Posterior vena cava (tissue), 2 donors: ENCODE measurements at regions not wholly inside any gene's neighbourhood (a gene's known extent, or its start where the extent isn't known, plus 50 kb on each side); places are given as distances from the start of the nearest gene placed in this dataset.

Source experiments
- DNase-seq: peaks from one replicate; pipeline ENCODE4 v3.0.0-alpha.2; 2020; ENCODE audit warnings: low spot score
- intact Hi-C, 2 donors: fragments of 100-400 bp; cut with DNase I; formaldehyde crosslinking; loops; one replicate each; pipeline versions ENCODE4 v1.14.1 to v1.14.2; 2022 to 2023
- donor health status: DM: yes; HTN: yes; CAD: no.
- donor health status: DM: yes; HTN: yes; CAD: no.

GRCh38 chr5:67395790-67396418 lies 199.3 kb upstream of the CD180 start:
- no peak for DNase-seq
- intact Hi-C loops: no loop called here

DNA sequence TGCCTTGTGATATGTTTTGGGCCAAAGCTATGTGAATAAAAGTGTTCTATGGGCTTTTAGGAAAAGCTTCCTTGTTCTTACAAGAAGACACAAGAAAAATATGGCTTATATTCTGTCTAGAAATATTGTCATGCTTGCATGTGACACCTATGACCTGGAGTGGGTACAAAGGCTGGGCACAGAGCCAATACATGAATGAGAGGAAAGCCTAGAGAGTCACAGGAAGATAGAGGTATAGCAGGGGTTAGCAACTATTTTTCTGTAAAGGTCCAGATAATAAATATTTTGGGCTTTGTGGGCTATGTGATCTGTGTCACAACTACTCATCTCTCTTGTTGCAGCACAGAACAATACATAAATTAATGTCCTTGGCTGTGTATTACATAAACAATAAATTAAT lies 196.6 kb upstream of the CD180 start:
- intact Hi-C loops: no loop called here
- no peak for DNase-seq

GRCh38 chr5:67390935-67391334 lies 194.3 kb upstream of the CD180 start:
- no peak for DNase-seq
- intact Hi-C loops: no loop called here

- no peak for DNase-seq
- intact Hi-C loops: no loop called here
Measured at GRCh38 chr5:67383451-67383850, 186.9 kb upstream of the CD180 start.

DNA sequence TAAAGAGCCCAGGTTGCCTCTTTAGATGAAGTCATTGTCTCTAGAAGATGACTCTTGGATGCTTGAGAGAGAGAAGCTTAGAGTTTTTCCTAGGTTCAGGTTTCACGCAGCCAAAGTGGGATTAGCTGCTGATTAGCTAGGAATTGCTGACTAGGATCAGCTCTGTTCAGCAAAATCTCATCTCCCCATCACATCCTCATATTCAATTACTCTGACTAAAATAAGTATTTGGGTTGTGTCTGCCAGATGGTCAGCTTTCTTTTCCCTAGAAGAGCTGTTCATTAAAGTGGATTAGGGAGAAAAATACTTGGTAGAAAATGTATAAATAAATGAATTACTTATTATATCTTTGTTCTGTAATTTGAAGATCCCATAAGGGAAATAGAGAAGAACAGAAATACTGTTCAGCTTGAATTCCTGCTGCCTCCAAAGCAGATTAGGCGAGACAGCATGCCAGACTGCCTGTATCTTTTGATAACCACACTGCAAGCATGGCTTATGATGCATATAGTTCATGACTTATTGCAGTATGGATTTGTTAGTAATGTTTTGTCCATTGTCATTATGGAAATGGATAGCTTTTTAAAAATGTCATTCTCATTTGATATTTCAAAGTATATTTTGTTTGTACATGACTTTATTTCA lies 184.8 kb upstream of the CD180 start:
- intact Hi-C loops: no loop called here
- no peak for DNase-seq

GRCh38 chr5:67380431-67380830 lies 183.8 kb upstream of the CD180 start:
- intact Hi-C loops: no loop called here
- no peak for DNase-seq

DNA sequence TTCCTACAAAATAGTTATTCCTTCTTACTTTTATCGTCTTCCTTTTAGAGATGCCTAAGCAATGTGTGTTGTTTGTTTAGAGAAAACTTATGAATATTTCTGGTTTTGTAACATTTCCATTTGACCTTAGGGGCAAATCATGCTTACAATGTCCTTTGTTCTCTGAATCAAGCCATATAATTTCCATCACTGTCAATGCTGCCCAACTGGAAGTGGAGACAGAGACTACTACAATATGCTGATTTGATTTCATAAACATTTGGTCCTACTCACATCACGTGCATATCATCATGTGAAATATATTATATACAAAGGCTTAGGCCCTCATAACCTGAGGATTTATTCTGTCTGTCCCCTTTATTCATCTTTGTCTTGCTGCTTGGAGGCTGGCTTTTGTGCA lies 183.2 kb upstream of the CD180 start:
- no peak for DNase-seq
- intact Hi-C loops: no loop called here

- no peak for DNase-seq
- intact Hi-C loops: no loop called here
Measured at GRCh38 chr5:67378256-67378655, 181.7 kb upstream of the CD180 start.

GRCh38 chr5:67377631-67378030 lies 181.0 kb upstream of the CD180 start:
- intact Hi-C loops: no loop called here
- no peak for DNase-seq

DNA sequence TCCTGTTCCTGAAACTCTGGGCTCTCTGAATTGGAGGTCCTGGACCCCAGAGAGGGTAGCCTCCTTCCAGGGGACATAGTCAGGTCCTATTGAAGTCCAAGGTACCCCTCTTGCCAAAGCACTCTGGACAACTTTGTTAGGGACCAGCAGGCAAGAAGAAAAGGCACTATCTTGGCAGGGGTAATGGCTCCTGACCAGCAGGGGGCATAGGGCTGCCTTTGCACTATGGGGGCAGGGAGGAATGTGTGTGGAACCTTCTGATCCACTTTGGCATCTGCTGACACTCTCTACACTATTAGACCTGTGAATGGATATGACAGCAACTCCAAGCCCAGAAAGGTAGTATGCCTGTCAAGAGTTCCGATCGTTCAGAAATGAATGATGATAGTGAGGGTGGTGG lies 179.0 kb upstream of the CD180 start:
- intact Hi-C loops: no loop called here
- DNase-seq: no peak

GRCh38 chr5:67374378-67374777 lies 177.8 kb upstream of the CD180 start:
- no peak for DNase-seq
- intact Hi-C loops: no loop called here

DNA sequence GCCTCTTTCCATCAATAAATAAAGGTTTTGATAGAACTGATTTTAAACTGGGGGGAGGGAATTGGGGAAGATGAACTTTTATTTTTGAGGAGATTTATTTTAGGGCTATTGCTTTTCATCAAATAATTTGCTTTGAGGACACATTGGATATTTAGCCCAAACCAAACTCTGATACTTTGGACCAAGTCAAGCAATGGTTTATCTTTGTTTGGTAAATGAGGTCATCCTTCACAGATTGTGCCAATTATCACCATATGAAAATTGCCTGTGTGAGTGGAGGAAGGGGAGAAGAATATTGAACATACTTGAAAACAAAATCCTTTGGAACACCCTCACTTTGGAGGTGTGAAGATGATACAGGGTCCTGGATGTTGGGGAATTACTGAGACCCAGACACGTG lies 176.9 kb upstream of the CD180 start:
- intact Hi-C loops: no loop called here
- DNase-seq: no peak

GRCh38 chr5:67372887-67373286 lies 176.3 kb upstream of the CD180 start:
- no peak for DNase-seq
- intact Hi-C loops: no loop called here

DNA sequence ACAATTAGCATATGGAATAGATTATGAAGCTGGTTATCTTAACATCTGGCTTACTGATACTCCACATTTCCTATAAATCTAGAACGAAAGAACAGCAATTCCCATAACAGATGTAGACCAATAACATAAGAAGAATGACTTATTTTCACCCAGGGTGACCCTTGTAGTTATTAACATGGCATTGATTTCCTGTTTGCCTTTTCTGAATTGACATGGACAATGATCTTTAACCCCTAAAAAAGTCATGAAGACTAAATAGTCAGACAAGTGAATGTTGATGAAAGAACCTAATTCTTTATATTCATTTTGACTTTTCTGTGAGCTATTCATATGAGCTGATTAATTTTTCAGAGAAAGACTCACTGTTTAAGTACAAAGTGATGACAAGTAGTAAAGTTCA lies 175.3 kb upstream of the CD180 start:
- intact Hi-C loops: no loop called here
- no peak for DNase-seq

DNA sequence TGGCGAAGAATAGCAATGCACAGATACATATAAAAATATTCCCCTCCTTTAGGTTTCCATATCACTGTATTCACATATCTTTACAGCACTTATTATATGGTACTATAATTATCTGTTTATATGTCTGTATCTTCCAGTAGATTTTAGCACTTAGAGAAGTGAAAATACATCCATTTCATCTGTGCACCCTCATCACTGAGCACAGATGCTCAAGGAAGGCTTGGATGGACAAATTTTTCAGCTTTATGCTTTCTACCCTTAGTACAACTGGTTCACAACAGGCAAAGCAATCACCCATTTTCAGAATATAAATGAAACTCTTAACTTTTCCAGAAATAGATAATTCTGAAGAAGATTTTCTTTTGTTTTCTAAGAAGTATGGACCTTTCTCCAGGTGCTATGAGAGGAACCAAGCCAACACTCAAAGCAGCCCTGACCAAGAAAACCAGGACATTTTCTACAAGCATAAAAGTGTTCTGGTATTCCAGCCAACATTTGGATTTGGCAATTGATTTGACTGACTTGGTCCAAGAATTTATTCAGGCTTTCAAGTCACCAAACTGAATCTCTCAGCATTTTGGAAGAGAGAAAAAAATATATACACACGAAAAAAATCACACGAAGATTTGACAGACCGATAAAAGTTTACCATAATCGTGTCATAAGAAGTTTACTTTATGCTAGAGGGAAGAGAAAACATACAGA lies 170.2 kb upstream of the CD180 start:
- DNase-seq: no peak
- intact Hi-C loops: no loop called here

DNA sequence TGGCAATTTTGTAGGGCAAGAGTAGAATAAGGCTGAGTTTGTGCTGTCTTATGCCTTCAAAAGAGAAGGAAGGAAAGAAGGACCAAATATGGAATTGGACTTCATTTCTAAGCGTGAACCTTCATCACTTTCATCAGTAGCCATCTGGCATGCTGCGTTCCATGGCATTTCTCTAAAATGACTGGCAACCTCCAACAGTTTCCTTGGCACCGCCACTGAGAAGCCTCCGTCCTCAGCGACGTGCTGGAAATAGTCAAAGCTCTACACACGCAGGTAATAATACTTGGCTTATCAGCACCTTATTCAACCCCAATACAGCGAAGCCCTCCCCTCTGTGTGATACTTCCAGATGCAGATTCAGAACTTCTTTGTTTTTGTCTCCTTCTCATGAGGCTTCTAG lies 169.7 kb upstream of the CD180 start:
- intact Hi-C loops: no loop called here
- DNase-seq: no peak

DNA sequence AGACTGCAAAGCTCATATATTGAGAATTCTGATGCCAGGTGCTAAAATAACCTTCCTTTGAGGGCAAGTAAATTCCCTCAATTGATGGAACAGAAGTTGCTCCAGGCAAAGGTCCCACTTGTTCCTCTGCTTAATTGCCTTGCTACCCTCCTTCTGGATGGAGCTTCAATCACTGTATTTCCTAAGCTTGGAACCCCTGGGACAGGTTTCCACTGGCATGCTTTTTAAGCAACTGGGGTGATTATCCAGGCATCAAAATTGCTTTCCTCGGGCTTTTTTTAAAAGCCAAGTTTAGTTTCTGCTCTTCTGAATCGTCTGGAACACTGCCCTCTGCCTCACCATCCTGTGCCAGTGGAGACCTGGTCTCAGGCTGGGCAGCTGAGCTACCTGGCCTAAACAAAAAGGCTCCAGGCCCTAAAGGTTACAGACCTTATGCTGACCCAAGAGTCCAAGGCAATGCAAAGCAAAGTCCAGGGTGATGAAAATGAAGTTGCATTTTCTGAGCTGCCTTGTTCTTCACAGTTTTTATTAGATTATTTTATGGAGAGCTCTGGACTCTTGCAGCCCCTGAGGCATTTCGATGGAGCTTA lies 167.9 kb upstream of the CD180 start:
- intact Hi-C loops: no loop called here
- no peak for DNase-seq

- no peak for DNase-seq
- intact Hi-C loops: no loop called here
Measured at GRCh38 chr5:67363963-67364362, 167.4 kb upstream of the CD180 start.

- intact Hi-C loops: no loop called here
- DNase-seq: no peak
Measured at GRCh38 chr5:67363180-67363709, 166.6 kb upstream of the CD180 start.

GRCh38 chr5:67361932-67362729 lies 165.5 kb upstream of the CD180 start:
- intact Hi-C loops: no loop called here
- no peak for DNase-seq
